HCT116 (cell line): ENCODE measurements at regions not wholly inside any gene's neighbourhood (a gene's known extent, or its start where the extent isn't known, plus 50 kb on each side); places are given as distances from the start of the nearest gene placed in this dataset.

Experiments used
- ATAC-seq: fragments of 200-7000 bp; cut with Tn5 transposase; 2 replicates; pipeline ENCODE4 v1.9.1; 2020; ENCODE audit warnings: mild to moderate bottlenecking, moderate library complexity
- BruUV-seq: library from RNA; stranded (reverse); fragments of 400-500 nt; replicated peaks from 2 replicates; lab custom pipeline; 2021; lab: Mats Ljungman, UMichigan
- CTCF ChIA-PET: fragments of 300-600 bp; sonication (Branson Sonifier 250); formaldehyde crosslinking; loops from one replicate; lab custom pipeline; 2021; ENCODE audit warnings: antibody characterized with exemption; lab: Charles Lee
- POLR2A ChIA-PET: fragments of 300-600, 350-600 bp; sonication (Branson Sonifier 250); formaldehyde crosslinking; loops from one replicate; lab custom pipeline; 2021; ENCODE audit warnings: antibody characterized with exemption; lab: Charles Lee
- RAD21 ChIA-PET, 2 experiments: fragments of 300-600 bp; sonication (Branson Sonifier 250); formaldehyde crosslinking; loops; one replicate each; lab custom pipeline; 2023; ENCODE audit warnings: low total read pairs in 2 of 2; ENCODE audit not compliant: uncharacterized antibody in 2 of 2, unreplicated experiment in 2 of 2, low non-redundant PET in 1 of 2; lab: Charles Lee
- DNase-seq: peaks from one replicate; pipeline ENCODE4 v3.0.0-alpha.2; 2010; ENCODE audit warnings: low read depth, low spot score
- H2AFZ ChIP-seq: fragments of 200-600 bp; shearing (Covaris generic), sonication (generic); 2 replicates; pipeline ENCODE4 v1.6.1; 2017; ENCODE audit warnings: low read depth, mixed run types, mixed read lengths, antibody characterized with exemption, low read length; ENCODE audit not compliant: poor library complexity, severe bottlenecking
- H3K27ac ChIP-seq: 2 replicates; pipeline ENCODE4 v1.5.1; 2012; ENCODE audit warnings: low read depth, low read length
- H3K27me3 ChIP-seq: fragments of 200-600 bp; sonication (generic); 2 replicates; pipeline ENCODE4 v1.6.1; 2016; ENCODE audit warnings: mixed run types, low read length, mixed read lengths; ENCODE audit not compliant: insufficient read depth
- H3K36me3 ChIP-seq, 2 experiments: fragments of 200-500 bp in 1 of 2; fragments of 200-600 bp in 1 of 2; sonication (Bioruptor generic) in 1 of 2; sonication (generic) in 1 of 2; 2 replicates each; pipeline versions ENCODE4 v1.5.1 to v1.6.1; 2014 to 2016; ENCODE audit warnings: low read length in 2 of 2, inconsistent platforms in 1 of 2, mixed read lengths in 1 of 2, mixed run types in 1 of 2; ENCODE audit not compliant: insufficient read depth in 2 of 2, control insufficient read depth in 1 of 2
- H3K4me1 ChIP-seq, 2 experiments: fragments of 200-600 bp in 1 of 2; sonication (generic) in 1 of 2; 2 replicates each; pipeline versions ENCODE4 v1.5.1 to v1.6.1; 2012 to 2017; ENCODE audit warnings: low read length in 2 of 2, inconsistent platforms in 1 of 2, mild to moderate bottlenecking in 1 of 2, mixed read lengths in 1 of 2, mixed run types in 1 of 2, moderate library complexity in 1 of 2; ENCODE audit not compliant: insufficient read depth in 2 of 2, control insufficient read depth in 1 of 2
- H3K4me2 ChIP-seq: fragments of 200-600 bp; sonication (generic); 2 replicates; pipeline ENCODE4 v1.6.1; 2017; ENCODE audit warnings: mixed run types, low read length, mixed read lengths
- H3K4me3 ChIP-seq, 2 experiments: fragments of 200-600 bp in 1 of 2; sonication (generic) in 1 of 2; replicated peaks in 1 of 2; 2 replicates each; pipeline ENCODE4 v1.5.1; 2011 to 2016; ENCODE audit warnings: low read length in 2 of 2, control low read depth in 1 of 2, low read depth in 1 of 2, mild to moderate bottlenecking in 1 of 2, mixed read lengths in 1 of 2, mixed run types in 1 of 2
- H3K79me2 ChIP-seq: fragments of 200-600 bp; sonication (generic); 2 replicates; pipeline ENCODE4 v1.6.1; 2017; ENCODE audit warnings: mild to moderate bottlenecking, mixed run types, low read length, moderate library complexity, mixed read lengths; ENCODE audit not compliant: insufficient read depth
- H3K9ac ChIP-seq: fragments of 200-600 bp; sonication (generic); 2 replicates; pipeline ENCODE4 v1.6.1; 2016; ENCODE audit warnings: low read length, mixed read lengths
- H3K9me2 ChIP-seq: fragments of 200-600 bp; sonication (generic), shearing (Covaris generic); 2 replicates; pipeline ENCODE4 v1.6.1; 2017; ENCODE audit warnings: mixed run types, mild to moderate bottlenecking, moderate library complexity; ENCODE audit not compliant: insufficient read depth
- H3K9me3 ChIP-seq, 2 experiments: fragments of 200-500 bp in 1 of 2; fragments of 200-600 bp in 1 of 2; sonication (Bioruptor generic) in 1 of 2; sonication (generic) in 1 of 2; 2 replicates each; pipeline ENCODE4 v1.6.1; 2014 to 2017; ENCODE audit warnings: low read length in 2 of 2, mixed read lengths in 2 of 2, inconsistent platforms in 1 of 2, low read depth in 1 of 2, mild to moderate bottlenecking in 1 of 2, mixed run types in 1 of 2, moderate library complexity in 1 of 2; ENCODE audit not compliant: control insufficient read depth in 1 of 2, insufficient read depth in 1 of 2
- H4K20me1 ChIP-seq: fragments of 200-600 bp; sonication (generic), shearing (Covaris generic); 2 replicates; pipeline ENCODE4 v1.6.1; 2017; ENCODE audit warnings: mixed run types, mild to moderate bottlenecking, moderate library complexity; ENCODE audit not compliant: insufficient read depth
- ATF3 ChIP-seq: IDR thresholded peaks from 2 replicates; pipeline ENCODE4 v1.6.1; 2012
- CBX3 ChIP-seq: IDR thresholded peaks from 2 replicates; pipeline ENCODE4 v1.6.1; 2012; ENCODE audit warnings: low read depth
- EGR1 ChIP-seq: IDR thresholded peaks from 2 replicates; pipeline ENCODE4 v1.6.1; 2012; ENCODE audit warnings: low read depth
- ELF1 ChIP-seq: IDR thresholded peaks from 2 replicates; pipeline ENCODE4 v1.6.1; 2012; ENCODE audit warnings: low read depth, borderline replicate concordance
- EZH2 ChIP-seq: fragments of 200-600 bp; sonication (generic); IDR thresholded peaks from 2 replicates; pipeline ENCODE4 v1.6.1; 2017; ENCODE audit warnings: antibody characterized with exemption, mixed run types
- FOSL1 ChIP-seq: IDR thresholded peaks from 2 replicates; pipeline ENCODE4 v1.6.1; 2012; ENCODE audit warnings: low read depth
- JUND ChIP-seq: IDR thresholded peaks from 2 replicates; pipeline ENCODE4 v1.6.1; 2012
- MAX ChIP-seq: IDR thresholded peaks from 2 replicates; pipeline ENCODE4 v1.6.1; 2012
- POLR2AphosphoS5 ChIP-seq: IDR thresholded peaks from 2 replicates; pipeline ENCODE4 v1.6.1; 2011; ENCODE audit warnings: mild to moderate bottlenecking, low read depth, low read length, moderate library complexity
- RAD21 ChIP-seq: IDR thresholded peaks from 2 replicates; pipeline ENCODE4 v1.6.1; 2012; ENCODE audit warnings: low read depth, mild to moderate bottlenecking
- YY1 ChIP-seq: IDR thresholded peaks from 2 replicates; pipeline ENCODE4 v1.6.1; 2011; ENCODE audit warnings: low read length, low read depth, moderate library complexity, mild to moderate bottlenecking; ENCODE audit not compliant: insufficient replicate concordance; ENCODE audit errors: extremely low read depth
- ZNF274 ChIP-seq: fragments of 200-500 bp; sonication (Bioruptor generic); IDR thresholded peaks from 2 replicates; pipeline ENCODE4 v1.6.1; 2014; ENCODE audit warnings: mild to moderate bottlenecking, low read depth, low read length, inconsistent platforms
- intact Hi-C: fragments of 100-400 bp; cut with micrococcal nuclease; formaldehyde crosslinking; loops from 2 replicates; pipeline ENCODE4 v1.10.0; 2022

GRCh38 chr3:147937341-147937740, 528.2 kb downstream of the ZIC1 start:
- Histone ChIP-seq H3K4me3 (no peak overlapping the region), H3K27ac (no peak overlapping the region), H2AFZ (no peak overlapping the region), H3K79me2 (no peaks in the 10 kb centered on the region), H3K4me1 (no peaks in the 10 kb centered on the region), H3K9ac (no peak overlapping the region), H3K9me3 (no peaks in the 10 kb centered on the region), H3K36me3 (no peaks in the 10 kb centered on the region), H3K9me2 (no peaks in the 10 kb centered on the region), H3K4me2 (no peak overlapping the region), H3K27me3 (no peaks in the 10 kb centered on the region), H4K20me1 (no peaks in the 10 kb centered on the region)
- DNase-seq (no peak), ATAC-seq (no peak)
- intact Hi-C loops: no loop called here
- TF ChIP-seq MAX: no peak
- no peak for TF ChIP-seq JUND
- TF ChIP-seq FOSL1: no peak
- TF ChIP-seq POLR2AphosphoS5: no peak
- TF ChIP-seq RAD21: no peak
- TF ChIP-seq ZNF274: no peak
- no peak for TF ChIP-seq CBX3
- CTCF ChIA-PET: interaction anchor here (1.5 kb wide), 1 partner anchor 9 kb away, joined by 3 read pairs; no protein-coding TSS in a partner anchor
- BruUV-seq: no TSS peak
- RAD21 ChIA-PET: no interaction called here
- POLR2A ChIA-PET: interaction anchor here (0.7 kb wide), 1 partner anchor 9 kb away, joined by 3 read pairs; no protein-coding TSS in a partner anchor

- Histone ChIP-seq H3K4me3 (no peak overlapping the region), H3K4me1 (peaks cover under 1 to 4% of the 10 kb centered on the region in 2 experiments; a peak in 3 of 4 replicates), H3K27me3 (no peaks in the 10 kb centered on the region), H3K9ac (no peak overlapping the region), H3K27ac (no peak overlapping the region), H3K9me3 (no peaks in the 10 kb centered on the region), H4K20me1 (no peaks in the 10 kb centered on the region), H3K9me2 (no peaks in the 10 kb centered on the region), H3K36me3 (no peaks in the 10 kb centered on the region), H3K4me2 (no peak overlapping the region), H2AFZ (no peak overlapping the region)
- ATAC-seq (no peak), DNase-seq (no peak)
- RAD21 ChIA-PET: no interaction called here
- intact Hi-C loops: no loop called here
- no TSS peak for BruUV-seq
- POLR2A ChIA-PET: interaction anchor here (0.7 kb wide), 1 partner anchor 8 kb away, joined by 3 read pairs; no protein-coding TSS in a partner anchor
- CTCF ChIA-PET: no interaction called here
- TF ChIP-seq ATF3: no peak
- no peak for TF ChIP-seq EGR1
- TF ChIP-seq MAX: no peak
- no peak for TF ChIP-seq JUND
- TF ChIP-seq ELF1: no peak
- TF ChIP-seq EZH2: no peak
- no peak for TF ChIP-seq YY1
- TF ChIP-seq RAD21: no peak
- TF ChIP-seq, all 23 proteins: peak for 0
- no peaks in the 10 kb centered on the region for H3K79me2 ChIP-seq
Observed at GRCh38 chr3:147937891-147938290, 528.7 kb downstream of the ZIC1 start.
